ENCODE measurements at regions not wholly inside any gene's neighbourhood (a gene's known extent, or its start where the extent isn't known, plus 50 kb on each side); places are given as distances from the start of the nearest gene placed in this dataset.

DNA sequence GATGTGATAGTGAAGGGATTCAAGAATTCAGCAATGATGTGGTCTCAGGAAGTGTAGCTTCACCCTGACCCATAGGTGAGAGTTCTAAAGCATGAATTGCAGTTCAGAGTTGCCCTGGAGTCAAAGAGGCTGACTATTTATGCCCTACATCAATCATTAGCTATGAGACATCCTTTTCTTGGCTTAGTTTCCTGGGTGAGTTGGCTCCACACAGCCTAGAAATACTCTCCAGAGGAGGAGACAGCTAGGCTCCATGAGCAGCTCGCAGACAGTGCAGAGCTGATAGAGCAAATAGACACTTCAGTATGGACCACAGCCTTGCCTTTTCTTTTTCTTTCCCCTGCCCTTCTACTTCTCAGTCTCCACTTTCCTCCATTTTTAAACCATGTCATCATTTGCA, 1651.8 kb downstream of the MAT2B start:
- no peak for ATAC-seq

DNA sequence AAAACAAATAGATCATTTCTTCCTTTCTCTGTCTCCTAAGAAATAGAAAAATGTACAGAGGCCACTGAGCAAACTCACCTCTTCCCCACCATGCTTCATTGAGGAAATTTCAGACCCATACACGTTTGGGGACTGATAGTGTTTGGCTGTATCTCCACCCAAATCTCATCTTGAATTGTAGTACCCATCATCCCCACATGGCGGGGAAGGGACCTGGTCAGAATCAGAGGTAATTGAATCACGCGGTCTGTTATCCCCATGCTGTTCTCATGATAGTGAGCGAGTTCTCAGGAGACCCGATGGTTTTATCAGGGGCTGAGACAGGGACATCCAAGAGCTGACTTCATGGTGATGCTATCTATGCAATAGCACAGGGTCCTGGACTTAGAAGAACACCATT, 1655.8 kb downstream of the MAT2B start:
- ATAC-seq, result no peak
- no peak for TF ChIP-seq ESRRG (CRISPR knock-in tag; IDR thresholded peaks at IDR 0.05)
- TF ChIP-seq, protein P1, sequence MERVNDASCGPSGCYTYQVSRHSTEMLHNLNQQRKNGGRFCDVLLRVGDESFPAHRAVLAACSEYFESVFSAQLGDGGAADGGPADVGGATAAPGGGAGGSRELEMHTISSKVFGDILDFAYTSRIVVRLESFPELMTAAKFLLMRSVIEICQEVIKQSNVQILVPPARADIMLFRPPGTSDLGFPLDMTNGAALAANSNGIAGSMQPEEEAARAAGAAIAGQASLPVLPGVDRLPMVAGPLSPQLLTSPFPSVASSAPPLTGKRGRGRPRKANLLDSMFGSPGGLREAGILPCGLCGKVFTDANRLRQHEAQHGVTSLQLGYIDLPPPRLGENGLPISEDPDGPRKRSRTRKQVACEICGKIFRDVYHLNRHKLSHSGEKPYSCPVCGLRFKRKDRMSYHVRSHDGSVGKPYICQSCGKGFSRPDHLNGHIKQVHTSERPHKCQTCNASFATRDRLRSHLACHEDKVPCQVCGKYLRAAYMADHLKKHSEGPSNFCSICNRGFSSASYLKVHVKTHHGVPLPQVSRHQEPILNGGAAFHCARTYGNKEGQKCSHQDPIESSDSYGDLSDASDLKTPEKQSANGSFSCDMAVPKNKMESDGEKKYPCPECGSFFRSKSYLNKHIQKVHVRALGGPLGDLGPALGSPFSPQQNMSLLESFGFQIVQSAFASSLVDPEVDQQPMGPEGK (CRISPR knock-in tag; IDR thresholded peaks at IDR 0.05; ENCODE audit: borderline replicate concordance), result no peak
- no peak for TF ChIP-seq ZC3H10 (CRISPR knock-in tag; IDR thresholded peaks at IDR 0.05)
- no peak for TF ChIP-seq ZNF565 (CRISPR knock-in tag; conservative IDR thresholded peaks at IDR 0.05; ENCODE audit: low read depth)
- no peak for TF ChIP-seq OSR1 (CRISPR knock-in tag; IDR thresholded peaks at IDR 0.05)
- no peak for TF ChIP-seq GLIS3 (CRISPR knock-in tag; IDR thresholded peaks at IDR 0.05)

More for the DNA sequence above, 1651.8 kb downstream of the MAT2B start:
- TF ChIP-seq, protein P2, sequence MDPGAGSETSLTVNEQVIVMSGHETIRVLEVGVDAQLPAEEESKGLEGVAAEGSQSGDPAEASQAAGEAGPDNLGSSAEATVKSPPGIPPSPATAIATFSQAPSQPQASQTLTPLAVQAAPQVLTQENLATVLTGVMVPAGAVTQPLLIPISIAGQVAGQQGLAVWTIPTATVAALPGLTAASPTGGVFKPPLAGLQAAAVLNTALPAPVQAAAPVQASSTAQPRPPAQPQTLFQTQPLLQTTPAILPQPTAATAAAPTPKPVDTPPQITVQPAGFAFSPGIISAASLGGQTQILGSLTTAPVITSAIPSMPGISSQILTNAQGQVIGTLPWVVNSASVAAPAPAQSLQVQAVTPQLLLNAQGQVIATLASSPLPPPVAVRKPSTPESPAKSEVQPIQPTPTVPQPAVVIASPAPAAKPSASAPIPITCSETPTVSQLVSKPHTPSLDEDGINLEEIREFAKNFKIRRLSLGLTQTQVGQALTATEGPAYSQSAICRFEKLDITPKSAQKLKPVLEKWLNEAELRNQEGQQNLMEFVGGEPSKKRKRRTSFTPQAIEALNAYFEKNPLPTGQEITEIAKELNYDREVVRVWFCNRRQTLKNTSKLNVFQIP (CRISPR knock-in tag; IDR thresholded peaks at IDR 0.05; ENCODE audit: borderline replicate concordance, low read depth), result no peak
- TF ChIP-seq ZNF70 (CRISPR knock-in tag; IDR thresholded peaks at IDR 0.05), result no peak
- TF ChIP-seq TOX (CRISPR knock-in tag; IDR thresholded peaks at IDR 0.05; ENCODE audit: borderline replicate concordance), result no peak
- no peak for TF ChIP-seq ZFP30 (CRISPR knock-in tag; IDR thresholded peaks at IDR 0.05)
- no peak for TF ChIP-seq SNAI2 (CRISPR knock-in tag; IDR thresholded peaks at IDR 0.05)
- TF ChIP-seq OSR1 (CRISPR knock-in tag; IDR thresholded peaks at IDR 0.05), result no peak
- TF ChIP-seq, protein P3, sequence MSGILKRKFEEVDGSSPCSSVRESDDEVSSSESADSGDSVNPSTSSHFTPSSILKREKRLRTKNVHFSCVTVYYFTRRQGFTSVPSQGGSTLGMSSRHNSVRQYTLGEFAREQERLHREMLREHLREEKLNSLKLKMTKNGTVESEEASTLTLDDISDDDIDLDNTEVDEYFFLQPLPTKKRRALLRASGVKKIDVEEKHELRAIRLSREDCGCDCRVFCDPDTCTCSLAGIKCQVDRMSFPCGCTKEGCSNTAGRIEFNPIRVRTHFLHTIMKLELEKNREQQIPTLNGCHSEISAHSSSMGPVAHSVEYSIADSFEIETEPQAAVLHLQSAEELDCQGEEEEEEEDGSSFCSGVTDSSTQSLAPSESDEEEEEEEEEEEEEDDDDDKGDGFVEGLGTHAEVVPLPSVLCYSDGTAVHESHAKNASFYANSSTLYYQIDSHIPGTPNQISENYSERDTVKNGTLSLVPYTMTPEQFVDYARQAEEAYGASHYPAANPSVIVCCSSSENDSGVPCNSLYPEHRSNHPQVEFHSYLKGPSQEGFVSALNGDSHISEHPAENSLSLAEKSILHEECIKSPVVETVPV (CRISPR knock-in tag; IDR thresholded peaks at IDR 0.05), result no peak

DNA sequence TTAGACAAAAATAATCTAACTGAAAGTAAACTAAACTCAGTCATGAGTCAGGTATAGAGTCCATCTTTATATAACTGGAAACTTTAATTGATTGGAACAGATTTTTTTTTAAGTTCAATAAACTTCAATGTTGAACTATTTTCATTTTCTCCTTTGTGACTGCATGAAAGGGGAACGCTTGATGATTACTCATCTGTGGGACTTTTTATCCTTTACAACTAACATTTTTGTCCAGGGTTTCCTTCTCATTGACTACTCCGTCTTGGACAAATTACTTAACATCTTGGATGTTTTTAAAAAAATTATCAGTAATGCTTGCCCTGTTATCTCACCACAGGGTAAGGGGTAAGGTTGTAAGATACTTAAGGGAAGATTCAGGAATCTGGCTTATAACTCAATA, 1658.4 kb downstream of the MAT2B start:
- TF ChIP-seq SNAI2 (CRISPR knock-in tag; IDR thresholded peaks at IDR 0.05) (no peak), TCF4 (CRISPR knock-in tag; IDR thresholded peaks at IDR 0.05; ENCODE audit: borderline replicate concordance) (no peak), ZNF70 (CRISPR knock-in tag; IDR thresholded peaks at IDR 0.05) (no peak), ZFP30 (CRISPR knock-in tag; IDR thresholded peaks at IDR 0.05) (no peak), BACH2 (CRISPR knock-in tag; IDR thresholded peaks at IDR 0.05; ENCODE audit: borderline replicate concordance) (no peak), PPARA (CRISPR knock-in tag; IDR thresholded peaks at IDR 0.05; ENCODE audit: borderline replicate concordance) (no peak), ISL1 (CRISPR knock-in tag; IDR thresholded peaks at IDR 0.05) (no peak), TOX (CRISPR knock-in tag; IDR thresholded peaks at IDR 0.05; ENCODE audit: borderline replicate concordance) (no peak), ZC3H10 (CRISPR knock-in tag; IDR thresholded peaks at IDR 0.05) (no peak), RARB (CRISPR knock-in tag; IDR thresholded peaks at IDR 0.05) (no peak)
- TF ChIP-seq, protein P4, sequence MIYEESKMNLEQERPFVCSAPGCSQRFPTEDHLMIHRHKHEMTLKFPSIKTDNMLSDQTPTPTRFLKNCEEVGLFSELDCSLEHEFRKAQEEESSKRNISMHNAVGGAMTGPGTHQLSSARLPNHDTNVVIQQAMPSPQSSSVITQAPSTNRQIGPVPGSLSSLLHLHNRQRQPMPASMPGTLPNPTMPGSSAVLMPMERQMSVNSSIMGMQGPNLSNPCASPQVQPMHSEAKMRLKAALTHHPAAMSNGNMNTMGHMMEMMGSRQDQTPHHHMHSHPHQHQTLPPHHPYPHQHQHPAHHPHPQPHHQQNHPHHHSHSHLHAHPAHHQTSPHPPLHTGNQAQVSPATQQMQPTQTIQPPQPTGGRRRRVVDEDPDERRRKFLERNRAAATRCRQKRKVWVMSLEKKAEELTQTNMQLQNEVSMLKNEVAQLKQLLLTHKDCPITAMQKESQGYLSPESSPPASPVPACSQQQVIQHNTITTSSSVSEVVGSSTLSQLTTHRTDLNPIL (CRISPR knock-in tag; IDR thresholded peaks at IDR 0.05; ENCODE audit: low read depth), result no peak
- TF ChIP-seq, protein P5, sequence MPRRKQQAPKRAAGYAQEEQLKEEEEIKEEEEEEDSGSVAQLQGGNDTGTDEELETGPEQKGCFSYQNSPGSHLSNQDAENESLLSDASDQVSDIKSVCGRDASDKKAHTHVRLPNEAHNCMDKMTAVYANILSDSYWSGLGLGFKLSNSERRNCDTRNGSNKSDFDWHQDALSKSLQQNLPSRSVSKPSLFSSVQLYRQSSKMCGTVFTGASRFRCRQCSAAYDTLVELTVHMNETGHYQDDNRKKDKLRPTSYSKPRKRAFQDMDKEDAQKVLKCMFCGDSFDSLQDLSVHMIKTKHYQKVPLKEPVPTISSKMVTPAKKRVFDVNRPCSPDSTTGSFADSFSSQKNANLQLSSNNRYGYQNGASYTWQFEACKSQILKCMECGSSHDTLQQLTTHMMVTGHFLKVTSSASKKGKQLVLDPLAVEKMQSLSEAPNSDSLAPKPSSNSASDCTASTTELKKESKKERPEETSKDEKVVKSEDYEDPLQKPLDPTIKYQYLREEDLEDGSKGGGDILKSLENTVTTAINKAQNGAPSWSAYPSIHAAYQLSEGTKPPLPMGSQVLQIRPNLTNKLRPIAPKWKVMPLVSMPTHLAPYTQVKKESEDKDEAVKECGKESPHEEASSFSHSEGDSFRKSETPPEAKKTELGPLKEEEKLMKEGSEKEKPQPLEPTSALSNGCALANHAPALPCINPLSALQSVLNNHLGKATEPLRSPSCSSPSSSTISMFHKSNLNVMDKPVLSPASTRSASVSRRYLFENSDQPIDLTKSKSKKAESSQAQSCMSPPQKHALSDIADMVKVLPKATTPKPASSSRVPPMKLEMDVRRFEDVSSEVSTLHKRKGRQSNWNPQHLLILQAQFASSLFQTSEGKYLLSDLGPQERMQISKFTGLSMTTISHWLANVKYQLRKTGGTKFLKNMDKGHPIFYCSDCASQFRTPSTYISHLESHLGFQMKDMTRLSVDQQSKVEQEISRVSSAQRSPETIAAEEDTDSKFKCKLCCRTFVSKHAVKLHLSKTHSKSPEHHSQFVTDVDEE (CRISPR knock-in tag; IDR thresholded peaks at IDR 0.05), result no peak
- TF ChIP-seq, protein P3 (CRISPR knock-in tag; IDR thresholded peaks at IDR 0.05), result no peak
- no peak for ATAC-seq

All from SK-N-SH treated with all-trans-retinoic acid at 6 μM for 48 hours (cell line).